ENCODE measurements at regions not wholly inside any gene's neighbourhood (a gene's known extent, or its start where the extent isn't known, plus 50 kb on each side); places are given as distances from the start of the nearest gene placed in this dataset.

DNA sequence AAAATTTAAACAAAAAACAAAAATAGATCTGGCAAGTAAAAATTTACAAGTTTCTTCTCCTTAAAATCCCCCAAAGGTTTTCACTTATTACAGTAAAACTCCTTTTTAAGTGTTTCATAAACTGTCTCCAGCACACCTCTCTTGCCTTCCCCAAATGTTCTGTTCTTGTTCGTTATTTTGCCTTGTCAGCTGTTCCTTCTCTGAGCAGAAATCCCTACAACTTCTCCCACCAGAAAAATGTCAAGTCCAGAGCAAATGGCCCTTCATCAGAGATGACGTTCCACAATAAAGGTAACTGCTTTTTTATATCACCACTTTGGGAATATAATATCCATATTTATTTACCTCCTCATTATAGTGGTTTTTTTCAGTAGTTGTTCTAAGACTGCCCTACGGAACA is 432.1 kb downstream of the ADAM29 start:
- intact Hi-C loops (cut with DNase I; ENCODE audit: low total_unique reads): no loop called here
- no peak for DNase-seq
- Histone ChIP-seq H3K36me3 (no peaks in the 10 kb centered on the region), H3K27me3 (no peaks in the 10 kb centered on the region), H3K27ac (no peak overlapping the region), H3K9me3 (peaks cover 0 to 8% (median 0%) of the 10 kb centered on the region in 4 donors), H3K4me1 (no peaks in the 10 kb centered on the region), H3K4me3 (no peak overlapping the region)
- 68 to 80% (median 73%) methylated on average over 3 of the region's 3 CpGs for WGBS, 5 donors
- TF ChIP-seq EP300 (IDR thresholded peaks at IDR 0.05): no peak
- TF ChIP-seq, protein P1, sequence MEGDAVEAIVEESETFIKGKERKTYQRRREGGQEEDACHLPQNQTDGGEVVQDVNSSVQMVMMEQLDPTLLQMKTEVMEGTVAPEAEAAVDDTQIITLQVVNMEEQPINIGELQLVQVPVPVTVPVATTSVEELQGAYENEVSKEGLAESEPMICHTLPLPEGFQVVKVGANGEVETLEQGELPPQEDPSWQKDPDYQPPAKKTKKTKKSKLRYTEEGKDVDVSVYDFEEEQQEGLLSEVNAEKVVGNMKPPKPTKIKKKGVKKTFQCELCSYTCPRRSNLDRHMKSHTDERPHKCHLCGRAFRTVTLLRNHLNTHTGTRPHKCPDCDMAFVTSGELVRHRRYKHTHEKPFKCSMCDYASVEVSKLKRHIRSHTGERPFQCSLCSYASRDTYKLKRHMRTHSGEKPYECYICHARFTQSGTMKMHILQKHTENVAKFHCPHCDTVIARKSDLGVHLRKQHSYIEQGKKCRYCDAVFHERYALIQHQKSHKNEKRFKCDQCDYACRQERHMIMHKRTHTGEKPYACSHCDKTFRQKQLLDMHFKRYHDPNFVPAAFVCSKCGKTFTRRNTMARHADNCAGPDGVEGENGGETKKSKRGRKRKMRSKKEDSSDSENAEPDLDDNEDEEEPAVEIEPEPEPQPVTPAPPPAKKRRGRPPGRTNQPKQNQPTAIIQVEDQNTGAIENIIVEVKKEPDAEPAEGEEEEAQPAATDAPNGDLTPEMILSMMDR (IDR thresholded peaks at IDR 0.05): no peak
- no peak for TF ChIP-seq POLR2A (IDR thresholded peaks at IDR 0.05)
- TF ChIP-seq POLR2AphosphoS5 (IDR thresholded peaks at IDR 0.05): no peak

DNA sequence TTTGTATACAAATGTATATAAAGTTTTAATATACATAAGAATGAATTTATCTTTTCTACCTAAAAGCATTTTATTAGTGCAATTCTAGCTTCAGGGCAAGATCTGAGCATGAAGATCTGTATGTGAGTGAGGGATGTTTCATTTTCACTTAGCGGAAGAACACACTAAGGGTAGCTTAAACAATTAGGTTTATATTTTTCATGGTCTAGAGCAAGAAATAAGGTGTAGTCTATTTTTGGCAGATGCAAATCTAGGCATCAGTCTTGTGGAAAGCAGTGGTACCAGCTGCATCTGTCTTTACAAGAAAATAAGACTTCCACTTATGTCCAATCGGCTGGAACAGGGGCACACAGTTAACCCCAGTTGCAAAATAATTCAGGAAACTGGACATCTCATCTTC is 433.3 kb downstream of the ADAM29 start:
- no peak for DNase-seq
- Histone ChIP-seq H3K4me3 (no peak overlapping the region), H3K9me3 (peaks cover 0 to 4% (median 0%) of the 10 kb centered on the region in 4 donors), H3K4me1 (no peaks in the 10 kb centered on the region), H3K27me3 (no peaks in the 10 kb centered on the region), H3K27ac (no peak overlapping the region), H3K36me3 (no peaks in the 10 kb centered on the region)
- WGBS, 5 donors: 71 to 84% (median 81%) methylated on average over 2 of the region's 2 CpGs
- TF ChIP-seq POLR2A (IDR thresholded peaks at IDR 0.05): no peak
- no peak for TF ChIP-seq EP300 (IDR thresholded peaks at IDR 0.05)
- TF ChIP-seq, protein P1 (IDR thresholded peaks at IDR 0.05): no peak
- no peak for TF ChIP-seq POLR2AphosphoS5 (IDR thresholded peaks at IDR 0.05)
- intact Hi-C loops (cut with DNase I; ENCODE audit: low total_unique reads): no loop called here

DNA sequence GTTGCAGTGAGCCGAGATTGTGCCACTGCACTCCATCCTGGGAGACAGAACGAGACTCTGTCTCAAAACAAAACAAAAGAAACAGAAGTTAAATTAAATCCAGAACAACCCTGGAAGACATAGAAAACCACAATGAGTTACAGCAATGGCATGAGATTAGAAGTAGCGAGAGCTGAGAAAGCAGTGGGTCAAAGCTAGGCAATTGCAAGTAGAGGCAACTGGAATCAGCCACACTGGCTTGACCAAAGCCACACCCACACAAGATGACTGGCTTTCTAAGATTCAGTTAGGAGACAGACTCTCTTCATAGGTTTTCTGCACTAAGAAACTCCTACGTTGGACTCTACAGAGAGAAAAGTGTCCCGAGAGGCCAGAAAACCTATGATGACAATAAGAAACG is 443.0 kb downstream of the GPM6A start:
- Histone ChIP-seq H3K27ac (no peak overlapping the region), H3K4me3 (no peak overlapping the region), H3K27me3 (no peaks in the 10 kb centered on the region), H3K9me3 (no peaks in the 10 kb centered on the region), H3K4me1 (no peaks in the 10 kb centered on the region), H3K36me3 (no peaks in the 10 kb centered on the region)
- DNase-seq: no peak
- intact Hi-C loops (cut with DNase I; ENCODE audit: low total_unique reads): no loop called here
- 76 to 82% (median 81%) methylated on average over 6 of the region's 6 CpGs for WGBS, 5 donors
- TF ChIP-seq, protein P1 (IDR thresholded peaks at IDR 0.05): no peak
- TF ChIP-seq EP300 (IDR thresholded peaks at IDR 0.05): no peak
- TF ChIP-seq POLR2AphosphoS5 (IDR thresholded peaks at IDR 0.05): no peak
- no peak for TF ChIP-seq POLR2A (IDR thresholded peaks at IDR 0.05)

DNA sequence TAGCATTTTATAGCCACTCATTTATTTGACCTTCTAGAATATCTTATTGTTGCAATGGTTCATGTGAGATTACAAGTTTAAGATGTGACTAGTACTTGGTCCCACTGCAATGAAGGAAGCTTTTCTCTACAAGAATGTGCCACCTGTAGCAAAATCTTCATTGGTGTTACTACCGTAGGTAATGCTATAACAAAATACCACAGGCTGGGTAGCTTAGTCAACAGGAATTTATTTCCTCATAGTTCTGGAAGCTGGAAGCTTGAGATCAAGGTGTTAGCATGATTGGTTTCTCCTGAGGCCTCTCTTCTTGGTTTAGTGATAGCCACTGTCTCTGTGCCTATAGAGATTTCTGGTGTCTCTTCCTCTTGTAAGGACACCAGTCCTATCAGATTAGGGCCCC is 441.0 kb downstream of the GPM6A start:
- no peaks in the 10 kb centered on the region for H3K27me3 ChIP-seq
- H3K27ac ChIP-seq: no peak overlapping the region
- no peak for TF ChIP-seq EP300 (IDR thresholded peaks at IDR 0.05)
- TF ChIP-seq POLR2AphosphoS5 (IDR thresholded peaks at IDR 0.05): no peak
- TF ChIP-seq POLR2A (IDR thresholded peaks at IDR 0.05): no peak
- TF ChIP-seq, protein P1 (IDR thresholded peaks at IDR 0.05): no peak
- no peak overlapping the region for H3K4me3 ChIP-seq
- H3K36me3 ChIP-seq: no peaks in the 10 kb centered on the region
- 72 to 85% (median 78%) methylated on average over 1 of the region's 1 CpG for WGBS, 5 donors
- no peaks in the 10 kb centered on the region for H3K4me1 ChIP-seq
- no peak for DNase-seq
- intact Hi-C loops (cut with DNase I; ENCODE audit: low total_unique reads): no loop called here
- no peaks in the 10 kb centered on the region for H3K9me3 ChIP-seq
